Kidney epithelial cell (primary cell): ENCODE measurements at regions not wholly inside any gene's neighbourhood (a gene's known extent, or its start where the extent isn't known, plus 50 kb on each side); places are given as distances from the start of the nearest gene placed in this dataset.

Experiments
- DNase-seq: peaks from one replicate; pipeline ENCODE4 v3.0.0-alpha.2; 2010; ENCODE audit warnings: low read depth
- H3K27me3 ChIP-seq: 2 replicates; pipeline ENCODE4 v1.6.0; 2011; ENCODE audit warnings: low read length; ENCODE audit not compliant: control insufficient read depth, insufficient read depth
- H3K36me3 ChIP-seq: 2 replicates; pipeline ENCODE4 v1.5.1; 2011; ENCODE audit warnings: low read length; ENCODE audit not compliant: control insufficient read depth, insufficient read depth
- H3K4me3 ChIP-seq: 2 replicates; pipeline ENCODE4 v1.5.1; 2011; ENCODE audit warnings: low read depth, mild to moderate bottlenecking, control low read depth, low read length
- CTCF ChIP-seq: IDR thresholded peaks from 2 replicates; pipeline ENCODE4 v1.5.1; 2011; ENCODE audit warnings: mild to moderate bottlenecking, moderate library complexity, low read length, control low read depth, inconsistent platforms; ENCODE audit not compliant: insufficient read depth, poor library complexity, severe bottlenecking

DNA sequence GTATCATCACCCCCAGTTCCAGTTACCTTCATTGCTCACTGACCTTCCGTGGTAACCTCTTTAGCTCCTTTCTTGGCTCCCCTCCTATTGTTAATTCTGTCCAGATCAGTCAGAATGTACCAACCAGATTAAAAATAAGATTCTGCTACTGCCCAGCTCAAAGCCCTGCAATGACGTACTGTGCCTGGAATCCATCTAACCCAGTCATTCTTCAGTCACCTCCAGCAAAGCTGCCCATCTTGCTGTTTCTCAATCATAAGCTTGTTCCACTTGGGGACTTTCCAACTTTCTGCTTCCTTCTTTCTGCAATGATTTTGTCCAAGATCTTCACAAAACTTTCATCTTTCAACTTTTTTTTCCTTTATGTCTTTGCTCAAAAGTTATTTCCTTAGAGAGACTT is 512.0 kb upstream of the ZNF385D start:
- no peak for TF ChIP-seq CTCF
- DNase-seq, result no peak
- H3K4me3 ChIP-seq, result no peak overlapping the region
- H3K27me3 ChIP-seq, result no peaks in the 10 kb centered on the region
- H3K36me3 ChIP-seq, result no peaks in the 10 kb centered on the region

GRCh38 chr3:22265403-22265802 is 514.4 kb upstream of the ZNF385D start:
- H3K4me3 ChIP-seq, result no peak overlapping the region
- no peak for TF ChIP-seq CTCF
- H3K36me3 ChIP-seq, result no peaks in the 10 kb centered on the region
- no peaks in the 10 kb centered on the region for H3K27me3 ChIP-seq
- DNase-seq, result no peak

- DNase-seq, result no peak
- H3K36me3 ChIP-seq, result no peaks in the 10 kb centered on the region
- H3K4me3 ChIP-seq, result no peak overlapping the region
- H3K27me3 ChIP-seq, result no peaks in the 10 kb centered on the region
- TF ChIP-seq CTCF, result no peak
Measured at GRCh38 chr3:22269831-22270230, 518.8 kb upstream of the ZNF385D start.

GRCh38 chr3:22276351-22276750 is 525.3 kb upstream of the ZNF385D start:
- Histone ChIP-seq H3K27me3 (no peaks in the 10 kb centered on the region), H3K4me3 (no peak overlapping the region), H3K36me3 (no peaks in the 10 kb centered on the region)
- no peak for TF ChIP-seq CTCF
- no peak for DNase-seq

- DNase-seq, result no peak
- Histone ChIP-seq H3K36me3 (no peaks in the 10 kb centered on the region), H3K27me3 (no peaks in the 10 kb centered on the region), H3K4me3 (no peak overlapping the region)
- no peak for TF ChIP-seq CTCF
Measured at GRCh38 chr3:22284559-22284958, 533.5 kb upstream of the ZNF385D start.

- H3K27me3 ChIP-seq, result no peaks in the 10 kb centered on the region
- no peak for TF ChIP-seq CTCF
- no peak for DNase-seq
- no peak overlapping the region for H3K4me3 ChIP-seq
- H3K36me3 ChIP-seq, result no peaks in the 10 kb centered on the region
Measured at GRCh38 chr3:22288756-22289155, 537.7 kb upstream of the ZNF385D start.
